OCI-LY7 (cell line): ENCODE measurements at regions not wholly inside any gene's neighbourhood (a gene's known extent, or its start where the extent isn't known, plus 50 kb on each side); places are given as distances from the start of the nearest gene placed in this dataset.

Experiments
- BruUV-seq: library from RNA; stranded (reverse); fragments of 400-500 nt; replicated peaks from 2 replicates; lab custom pipeline; 2021; lab: Mats Ljungman, UMichigan
- CTCF ChIA-PET: fragments of 300-600 bp; sonication (Branson Sonifier 250); formaldehyde crosslinking; loops from one replicate; lab custom pipeline; 2022; ENCODE audit warnings: antibody characterized with exemption; ENCODE audit not compliant: unreplicated experiment; lab: Charles Lee
- POLR2A ChIA-PET: fragments of 300-600 bp; sonication (Branson Sonifier 250); formaldehyde crosslinking; loops from one replicate; lab custom pipeline; 2022; ENCODE audit warnings: antibody characterized with exemption; lab: Charles Lee
- DNase-seq: peaks from one replicate; pipeline ENCODE4 v3.0.0-alpha.2; 2015; ENCODE audit warnings: low spot score
- H2AFZ ChIP-seq: fragments of 200-600 bp; sonication (generic), shearing (Covaris generic); 2 replicates; pipeline ENCODE4 v1.6.1; 2014; ENCODE audit warnings: mild to moderate bottlenecking, antibody characterized with exemption, low read length, moderate library complexity
- H3K27ac ChIP-seq: fragments of 200-600 bp; sonication (generic); 2 replicates; pipeline ENCODE4 v1.5.1; 2014; ENCODE audit warnings: mixed run types, low read depth, mild to moderate bottlenecking, moderate library complexity, low read length, inconsistent platforms; ENCODE audit not compliant: poor library complexity, severe bottlenecking
- H3K36me3 ChIP-seq: fragments of 200-600 bp; sonication (generic); 2 replicates; pipeline ENCODE4 v1.6.1; 2014; ENCODE audit warnings: mild to moderate bottlenecking, antibody characterized with exemption, low read length, moderate library complexity, mixed read lengths; ENCODE audit not compliant: insufficient read depth
- H3K4me1 ChIP-seq: fragments of 200-600 bp; sonication (generic); 2 replicates; pipeline ENCODE4 v1.5.1; 2014; ENCODE audit warnings: mild to moderate bottlenecking, low read length; ENCODE audit not compliant: insufficient read depth, poor library complexity, severe bottlenecking
- H3K4me2 ChIP-seq: fragments of 200-600 bp; sonication (generic); 2 replicates; pipeline ENCODE4 v1.6.1; 2014; ENCODE audit warnings: mild to moderate bottlenecking, low read length
- H3K4me3 ChIP-seq: fragments of 200-600 bp; sonication (generic); 2 replicates; pipeline ENCODE4 v1.5.1; 2014; ENCODE audit warnings: mild to moderate bottlenecking, low read depth, low read length; ENCODE audit not compliant: poor library complexity, severe bottlenecking
- H3K79me2 ChIP-seq: fragments of 200-600 bp; sonication (generic); 2 replicates; pipeline ENCODE4 v1.6.1; 2016; ENCODE audit warnings: low read depth, mild to moderate bottlenecking, low read length, moderate library complexity, mixed read lengths; ENCODE audit not compliant: insufficient read depth
- H3K9me2 ChIP-seq: fragments of 200-600 bp; sonication (generic); 2 replicates; pipeline ENCODE4 v1.6.1; 2016; ENCODE audit warnings: mild to moderate bottlenecking, low read length, mixed read lengths; ENCODE audit not compliant: insufficient read depth
- H3K9me3 ChIP-seq: fragments of 200-600 bp; sonication (generic); 2 replicates; pipeline ENCODE4 v1.6.1; 2014; ENCODE audit warnings: mild to moderate bottlenecking, mixed run types, low read length, mixed read lengths
- H4K20me1 ChIP-seq: fragments of 200-600 bp; sonication (generic); 2 replicates; pipeline ENCODE4 v1.6.1; 2014; ENCODE audit warnings: mild to moderate bottlenecking, antibody characterized with exemption, low read length, moderate library complexity, mixed read lengths; ENCODE audit not compliant: insufficient read depth
- EZH2phosphoT487 ChIP-seq: fragments of 200-600 bp; sonication (generic); IDR thresholded peaks from 2 replicates; pipeline ENCODE4 v1.6.1; 2018; ENCODE audit warnings: low read depth, borderline replicate concordance, mild to moderate bottlenecking, mixed run types, antibody characterized with exemption, low read length, moderate library complexity, mixed read lengths
- intact Hi-C: fragments of 100-400 bp; cut with micrococcal nuclease; formaldehyde crosslinking; loops from one replicate; pipeline ENCODE4 v1.10.0; 2022; ENCODE audit not compliant: unreplicated experiment
- TF ChIP-seq, protein P1 (sequence below): fragments of 200-600 bp; sonication (generic); conservative IDR thresholded peaks from 2 replicates; pipeline ENCODE4 v1.5.1; 2014; ENCODE audit warnings: mild to moderate bottlenecking, antibody characterized with exemption, low read length, moderate library complexity, mixed read lengths

DNA sequence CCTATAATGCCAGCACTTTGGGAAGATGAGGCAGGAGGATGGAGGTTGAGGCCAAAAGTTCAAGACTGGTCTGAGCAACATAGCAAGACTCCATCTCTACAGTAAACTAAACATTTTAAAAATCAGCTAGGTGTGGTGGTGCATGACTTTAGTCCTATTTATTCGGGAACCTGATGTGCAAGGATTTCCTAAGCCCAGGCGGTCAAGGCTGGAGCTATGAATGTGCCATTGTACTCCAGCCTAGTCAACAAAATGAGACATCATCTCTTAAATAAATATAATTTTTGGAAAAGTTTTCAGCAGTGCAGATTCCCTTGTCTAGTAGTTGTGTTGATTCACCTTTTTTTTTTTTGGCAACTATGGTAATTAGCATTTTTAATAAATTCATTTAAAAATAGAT lies 928.7 kb upstream of the PRKX start:
- no peaks in the 10 kb centered on the region for H3K36me3 ChIP-seq
- TF ChIP-seq EZH2phosphoT487, result no peak
- TF ChIP-seq, protein P1, sequence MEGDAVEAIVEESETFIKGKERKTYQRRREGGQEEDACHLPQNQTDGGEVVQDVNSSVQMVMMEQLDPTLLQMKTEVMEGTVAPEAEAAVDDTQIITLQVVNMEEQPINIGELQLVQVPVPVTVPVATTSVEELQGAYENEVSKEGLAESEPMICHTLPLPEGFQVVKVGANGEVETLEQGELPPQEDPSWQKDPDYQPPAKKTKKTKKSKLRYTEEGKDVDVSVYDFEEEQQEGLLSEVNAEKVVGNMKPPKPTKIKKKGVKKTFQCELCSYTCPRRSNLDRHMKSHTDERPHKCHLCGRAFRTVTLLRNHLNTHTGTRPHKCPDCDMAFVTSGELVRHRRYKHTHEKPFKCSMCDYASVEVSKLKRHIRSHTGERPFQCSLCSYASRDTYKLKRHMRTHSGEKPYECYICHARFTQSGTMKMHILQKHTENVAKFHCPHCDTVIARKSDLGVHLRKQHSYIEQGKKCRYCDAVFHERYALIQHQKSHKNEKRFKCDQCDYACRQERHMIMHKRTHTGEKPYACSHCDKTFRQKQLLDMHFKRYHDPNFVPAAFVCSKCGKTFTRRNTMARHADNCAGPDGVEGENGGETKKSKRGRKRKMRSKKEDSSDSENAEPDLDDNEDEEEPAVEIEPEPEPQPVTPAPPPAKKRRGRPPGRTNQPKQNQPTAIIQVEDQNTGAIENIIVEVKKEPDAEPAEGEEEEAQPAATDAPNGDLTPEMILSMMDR, result no peak

DNA sequence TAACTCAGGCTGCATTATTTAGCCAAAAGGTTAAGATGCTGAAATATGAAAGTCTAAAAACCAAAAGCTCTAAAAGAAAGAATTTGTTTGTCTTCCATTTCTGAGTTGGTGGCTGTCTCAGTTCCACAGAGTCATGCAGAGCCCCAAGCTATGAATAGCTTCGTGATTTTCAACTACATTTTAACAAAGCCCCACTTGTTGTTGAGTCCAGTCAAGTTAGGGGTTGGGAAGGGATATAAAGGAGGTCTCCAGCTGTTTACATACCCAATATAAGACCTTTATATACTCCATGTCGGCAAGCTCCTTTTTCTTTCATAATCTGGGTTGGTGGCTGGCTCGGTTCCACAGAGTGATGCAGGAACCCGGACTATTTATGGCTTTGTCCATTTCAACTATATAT lies 924.6 kb upstream of the PRKX start:
- no TSS peak for BruUV-seq
- Histone ChIP-seq H3K79me2 (no peaks in the 10 kb centered on the region), H3K36me3 (no peaks in the 10 kb centered on the region), H3K27ac (no peak overlapping the region), H3K9me3 (no peaks in the 10 kb centered on the region), H3K4me3 (no peak overlapping the region), H3K4me2 (no peak overlapping the region), H3K4me1 (no peaks in the 10 kb centered on the region), H4K20me1 (no peaks in the 10 kb centered on the region), H3K9me2 (no peaks in the 10 kb centered on the region), H2AFZ (no peak overlapping the region)
- intact Hi-C loops, result no loop called here
- ChIA-PET POLR2A (interaction anchor here (1.4 kb wide), 1 partner anchor 37 kb away, joined by 4 read pairs; no protein-coding TSS in a partner anchor), CTCF (no interaction called here)
- DNase-seq, result no peak
- TF ChIP-seq, protein P1, result no peak
- TF ChIP-seq EZH2phosphoT487, result no peak

More for the DNA sequence above, 928.7 kb upstream of the PRKX start:
- Histone ChIP-seq H3K9me3 (no peaks in the 10 kb centered on the region), H4K20me1 (no peaks in the 10 kb centered on the region), H2AFZ (no peak overlapping the region), H3K9me2 (no peaks in the 10 kb centered on the region), H3K79me2 (no peaks in the 10 kb centered on the region), H3K4me1 (no peaks in the 10 kb centered on the region), H3K4me3 (no peak overlapping the region), H3K27ac (no peak overlapping the region), H3K4me2 (no peak overlapping the region)
- CTCF ChIA-PET, result no interaction called here
- no peak for DNase-seq
- intact Hi-C loops, result no loop called here
- POLR2A ChIA-PET, result no interaction called here
- no TSS peak for BruUV-seq

DNA sequence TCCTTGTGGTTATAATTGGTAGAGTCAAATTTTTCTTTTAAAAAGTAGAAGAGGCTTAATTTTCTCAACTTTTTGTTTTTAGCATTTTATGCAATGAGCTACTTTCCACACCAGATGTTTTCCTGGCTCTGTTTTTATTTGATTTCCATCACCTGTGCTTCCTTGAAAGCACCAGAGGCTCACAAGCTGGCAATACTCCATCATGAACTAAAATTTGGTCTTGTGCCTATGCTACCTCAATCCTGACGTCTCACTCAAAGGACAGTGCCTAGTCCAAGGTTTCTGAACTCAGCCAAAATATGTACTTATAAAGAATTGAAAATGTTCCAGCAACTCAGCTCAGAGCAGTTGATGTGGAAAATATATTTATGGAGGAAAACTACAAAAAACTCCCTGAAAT lies 914.0 kb upstream of the PRKX start:
- no peak overlapping the region for H2AFZ ChIP-seq
- no peaks in the 10 kb centered on the region for H3K4me1 ChIP-seq
- no peak for TF ChIP-seq EZH2phosphoT487
- POLR2A ChIA-PET, result no interaction called here
- no peak for DNase-seq
- H3K9me2 ChIP-seq, result no peaks in the 10 kb centered on the region
- BruUV-seq, result no TSS peak
- H4K20me1 ChIP-seq, result no peaks in the 10 kb centered on the region
- H3K79me2 ChIP-seq, result no peaks in the 10 kb centered on the region
- no peak overlapping the region for H3K4me3 ChIP-seq
- H3K36me3 ChIP-seq, result no peaks in the 10 kb centered on the region
- H3K27ac ChIP-seq, result no peak overlapping the region
- no peak overlapping the region for H3K4me2 ChIP-seq
- CTCF ChIA-PET, result no interaction called here
- intact Hi-C loops, result no loop called here
- H3K9me3 ChIP-seq, result no peaks in the 10 kb centered on the region
